Limb (tissue), 2 donors: ENCODE measurements at regions not wholly inside any gene's neighbourhood (a gene's known extent, or its start where the extent isn't known, plus 50 kb on each side); places are given as distances from the start of the nearest gene placed in this dataset.

ENCODE experiments used
- DNase-seq, 2 donors: peaks; one replicate each; pipeline ENCODE4 v3.0.0-alpha.2; 2016; ENCODE audit errors: extremely low spot score in 2 of 2

- DNase-seq = no peak
Measured at GRCh38 chr4:38230121-38230801, 270.1 kb downstream of the PTTG2 start.

DNA sequence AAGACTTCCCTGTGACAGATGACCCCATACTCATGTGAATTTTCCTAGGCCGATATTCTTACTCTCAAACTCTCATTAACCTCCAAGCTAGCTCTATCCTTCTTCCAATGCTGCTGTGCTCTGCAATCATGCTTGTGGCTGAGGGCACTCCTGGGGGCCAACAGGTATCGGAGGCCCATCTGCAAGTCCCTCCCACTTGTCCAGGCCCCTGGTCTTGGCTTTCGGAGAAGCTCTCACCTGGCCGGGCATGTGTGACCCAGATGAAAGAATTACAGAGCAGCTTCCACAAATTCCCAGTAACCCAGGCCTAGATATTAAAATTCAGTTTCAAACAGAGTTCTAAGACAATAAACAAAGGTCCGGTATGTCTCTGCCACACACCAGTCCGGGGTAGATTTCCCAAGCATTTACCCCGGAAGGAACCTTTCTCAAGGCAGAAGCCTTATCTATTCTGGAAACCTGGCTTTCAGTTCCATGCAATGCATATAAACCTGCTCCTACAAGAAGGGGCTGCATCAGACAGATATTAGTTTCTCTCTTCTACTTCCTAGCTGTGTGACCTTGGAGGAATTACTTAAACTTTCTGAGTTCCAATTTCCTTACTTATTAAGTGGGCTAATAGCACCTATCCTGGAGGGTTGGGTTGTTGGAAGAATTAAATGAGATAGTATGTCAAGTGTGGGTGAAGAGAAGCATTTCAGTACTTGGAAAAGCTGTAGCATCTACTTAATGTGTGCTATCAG, 270.8 kb downstream of the PTTG2 start:
- DNase-seq = no peak

- DNase-seq = no peak
Measured at GRCh38 chr4:38231626-38232025, 271.4 kb downstream of the PTTG2 start.

- no peak for DNase-seq
Measured at GRCh38 chr4:38232741-38233140, 272.5 kb downstream of the PTTG2 start.

DNA sequence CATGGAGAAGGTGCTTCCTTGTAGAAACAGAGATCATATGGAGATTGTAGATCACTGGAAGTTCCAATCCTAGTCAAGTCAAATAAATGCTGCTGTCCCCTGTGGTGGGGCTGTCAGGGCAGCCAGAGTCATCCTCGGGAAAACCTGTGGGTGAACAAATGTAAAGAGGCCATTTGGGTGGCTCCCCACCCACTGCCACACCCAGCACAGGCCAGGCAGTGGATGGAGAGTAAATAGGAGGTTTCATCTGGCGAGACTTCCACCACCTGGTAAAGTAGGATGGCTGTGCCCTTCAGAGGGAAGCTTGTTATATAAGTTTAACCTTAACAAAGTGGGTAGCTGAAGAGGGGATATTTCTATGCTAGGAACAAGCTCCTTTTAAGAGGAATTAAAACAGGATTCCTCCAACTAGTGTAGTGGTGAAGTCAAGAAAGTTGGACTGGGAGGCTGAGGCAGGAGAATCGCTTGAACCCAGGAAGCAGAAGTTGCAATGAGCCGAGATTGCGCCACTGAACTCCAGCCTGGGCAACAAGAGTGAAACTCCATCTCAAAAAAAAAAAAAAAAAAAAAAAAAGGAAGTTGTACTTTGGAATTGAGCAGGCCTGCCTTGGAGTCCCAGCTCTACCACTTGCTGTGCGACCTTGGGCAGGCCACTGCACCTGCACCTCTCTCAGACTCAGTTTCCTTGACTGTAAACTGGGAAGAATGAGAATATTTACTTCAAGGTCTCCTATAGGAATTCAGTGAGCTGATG, 273.7 kb downstream of the PTTG2 start:
- no peak for DNase-seq

- no peak for DNase-seq
Measured at GRCh38 chr4:38235354-38235753, 275.2 kb downstream of the PTTG2 start.

- no peak for DNase-seq
Measured at GRCh38 chr4:38236003-38236402, 275.8 kb downstream of the PTTG2 start.

- DNase-seq = no peak
Measured at GRCh38 chr4:38236503-38236902, 276.3 kb downstream of the PTTG2 start.

DNA sequence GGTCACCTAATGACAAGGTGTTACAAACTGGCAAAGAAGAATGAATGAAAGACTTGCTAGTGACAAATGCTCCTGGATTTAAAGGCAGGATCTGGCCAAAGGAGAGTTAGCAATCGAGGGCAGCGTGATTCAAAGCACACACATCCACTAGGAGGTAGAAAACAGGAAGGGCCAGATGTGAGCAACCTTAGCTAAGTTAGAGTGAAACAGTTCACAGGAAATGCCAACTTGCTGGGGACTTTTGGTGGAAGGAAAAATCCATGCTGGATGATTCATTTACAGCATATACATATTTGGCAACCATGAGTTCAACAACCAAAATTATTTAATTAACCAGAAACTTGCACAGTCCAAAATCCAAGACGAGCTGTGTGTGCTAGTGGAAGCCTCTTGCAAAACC, 276.9 kb downstream of the PTTG2 start:
- no peak for DNase-seq

DNA sequence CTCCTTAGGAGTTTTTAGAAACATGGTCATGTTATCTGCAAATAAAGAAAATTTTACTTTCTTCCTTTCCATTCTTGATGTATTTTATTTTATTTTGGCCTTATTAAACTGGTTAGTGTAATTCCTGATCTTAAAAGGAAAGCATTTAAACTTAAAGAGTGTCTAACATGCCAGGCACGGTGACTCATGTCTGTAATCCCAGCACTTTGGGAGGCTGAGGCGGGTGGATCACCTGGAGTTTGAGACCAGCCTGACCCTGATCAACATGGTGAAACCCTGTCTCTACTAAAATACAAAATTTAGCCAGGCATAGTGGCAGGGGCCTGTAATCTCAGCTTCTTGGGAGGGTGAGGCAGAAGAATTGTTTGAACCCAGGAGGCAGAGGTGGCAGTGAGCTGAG, 281.3 kb downstream of the PTTG2 start:
- no peak for DNase-seq

DNA sequence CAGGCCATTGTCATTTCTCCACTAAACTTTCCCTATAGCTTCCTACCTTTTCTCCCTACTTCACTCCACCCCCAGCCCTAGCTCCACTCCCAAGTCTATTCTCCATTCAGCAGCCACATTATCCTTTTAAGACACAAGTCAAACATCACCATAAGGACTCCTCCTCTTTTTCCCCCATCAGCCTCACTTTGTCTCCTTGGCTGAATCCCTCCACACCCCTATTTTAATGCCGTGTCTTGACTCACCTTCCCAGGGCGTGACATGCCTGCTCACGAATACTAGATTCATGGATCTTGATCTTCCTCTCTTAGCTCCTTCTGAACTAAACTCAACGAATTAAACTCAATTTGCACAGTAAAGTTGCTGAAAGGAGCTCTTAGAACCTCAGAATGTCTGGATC, 281.9 kb downstream of the PTTG2 start:
- no peak for DNase-seq

DNA sequence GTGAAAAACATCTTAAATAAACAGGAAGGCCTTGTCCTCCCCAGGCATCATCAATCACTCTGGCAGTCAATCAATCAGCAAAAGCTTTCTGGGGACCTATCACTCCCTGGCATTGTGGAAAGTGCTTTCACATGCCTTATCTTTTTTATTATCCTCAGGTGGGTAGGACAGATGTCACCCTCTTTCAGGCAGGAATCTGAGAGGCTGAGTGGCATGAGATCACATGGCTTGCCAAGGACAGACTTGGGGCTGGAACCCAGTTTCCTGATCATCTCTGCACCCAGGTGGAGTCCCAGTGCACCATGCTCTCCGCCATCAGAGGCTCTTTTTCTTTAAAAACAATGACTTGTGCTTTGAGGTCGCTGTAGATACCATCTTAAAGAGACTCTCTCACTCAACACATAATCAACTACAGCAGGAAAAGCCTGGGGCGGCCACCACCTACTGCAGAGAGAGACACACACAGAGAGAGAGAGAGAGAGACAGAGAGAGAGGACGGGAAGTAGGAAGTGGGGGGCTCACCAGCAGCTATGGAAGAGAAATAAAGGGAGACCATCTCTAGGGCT, 282.7 kb downstream of the PTTG2 start:
- DNase-seq = no peak

- no peak for DNase-seq
Measured at GRCh38 chr4:38243388-38244053, 283.3 kb downstream of the PTTG2 start.

DNA sequence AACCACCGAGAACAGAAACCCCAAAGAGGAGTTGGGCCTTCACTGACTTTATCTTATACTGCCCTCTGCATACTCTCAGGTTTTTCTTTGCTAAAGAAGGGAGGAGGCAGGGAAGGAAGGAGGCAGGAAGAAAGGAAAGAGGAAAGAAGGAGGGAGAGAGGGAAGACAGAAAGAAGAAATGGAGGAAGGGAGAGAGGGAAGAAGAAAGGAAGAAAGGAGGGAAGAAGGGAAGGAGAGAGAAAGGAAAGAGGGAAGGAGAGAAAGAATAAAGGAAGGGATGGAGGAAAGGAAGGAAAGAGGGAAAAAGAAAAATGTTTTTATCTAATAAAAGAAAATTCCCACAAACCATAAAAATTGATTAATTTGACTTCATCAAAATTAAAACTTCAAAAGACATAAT, 294.6 kb downstream of the PTTG2 start:
- no peak for DNase-seq

- no peak for DNase-seq
Measured at GRCh38 chr4:38255572-38255971, 295.4 kb downstream of the PTTG2 start.

- DNase-seq = no peak
Measured at GRCh38 chr4:38266616-38267015, 306.4 kb downstream of the PTTG2 start.

GRCh38 chr4:38268108-38268820, 308.1 kb downstream of the PTTG2 start:
- no peak for DNase-seq

DNA sequence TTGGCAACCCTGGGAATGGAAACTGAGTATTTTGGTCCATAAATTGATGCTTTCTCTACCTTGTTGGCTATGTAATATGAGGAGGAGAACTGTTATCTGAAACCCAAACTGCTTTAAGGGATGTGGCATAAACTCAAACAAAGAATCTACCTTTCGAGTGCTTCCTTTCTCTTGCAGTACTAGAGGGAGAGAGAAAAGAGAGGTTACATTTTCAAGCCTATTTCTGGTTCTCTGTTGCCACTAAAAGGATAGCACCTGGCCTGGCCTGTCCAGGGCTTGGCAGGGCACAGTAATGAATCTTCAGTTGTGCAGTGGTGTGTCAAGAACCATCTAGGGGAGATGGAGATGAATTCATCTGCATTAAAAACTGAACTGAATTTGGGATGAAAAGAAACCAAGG, 308.6 kb downstream of the PTTG2 start:
- no peak for DNase-seq

GRCh38 chr4:38273407-38273806, 313.2 kb downstream of the PTTG2 start:
- no peak for DNase-seq

GRCh38 chr4:38275331-38276100, 315.3 kb downstream of the PTTG2 start:
- no peak for DNase-seq
